T-helper 2 cell (primary cell): ENCODE measurements at regions not wholly inside any gene's neighbourhood (a gene's known extent, or its start where the extent isn't known, plus 50 kb on each side); places are given as distances from the start of the nearest gene placed in this dataset.
A peak's percentile ranks its signal among the peaks of the same experiment; 100 is the strongest.

Experiments used
- DNase-seq, 5 experiments: peaks; one replicate each; pipeline versions ENCODE4 v3.0.0 to v3.0.0-alpha.2; 2012 to 2022

GRCh38 chr22:49601614-49602321 lies 225.9 kb downstream of the BRD1 start:
- DNase-seq = no peak

DNA sequence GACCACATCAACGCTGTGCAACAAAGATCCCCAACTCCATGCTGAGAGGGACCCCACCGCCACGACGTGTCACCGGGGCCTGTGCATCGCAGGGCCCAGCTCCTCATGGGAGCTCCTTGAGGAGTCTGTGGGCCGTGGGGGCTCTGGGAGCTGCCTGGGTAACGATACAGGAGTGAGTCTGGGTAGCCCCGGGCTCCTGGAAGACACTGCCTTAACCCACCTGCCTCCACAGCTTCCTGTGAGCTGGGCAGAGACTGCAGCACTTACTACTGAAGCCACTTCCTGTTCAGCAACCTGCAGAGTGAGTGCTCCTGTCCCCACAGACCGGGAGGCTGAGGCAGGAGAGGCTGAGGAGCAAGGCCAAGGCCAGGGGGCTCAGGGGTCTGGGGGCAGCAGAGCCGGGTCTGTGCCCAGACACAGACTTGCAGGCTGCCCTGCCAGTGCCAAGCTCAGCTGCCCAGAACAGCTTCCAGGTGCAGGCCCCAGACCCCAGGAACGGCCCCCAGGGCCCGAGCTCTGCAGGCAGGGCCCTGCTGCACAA lies 226.7 kb downstream of the BRD1 start:
- DNase-seq = peak in 1 of 5 experiments; percentile 13

DNA sequence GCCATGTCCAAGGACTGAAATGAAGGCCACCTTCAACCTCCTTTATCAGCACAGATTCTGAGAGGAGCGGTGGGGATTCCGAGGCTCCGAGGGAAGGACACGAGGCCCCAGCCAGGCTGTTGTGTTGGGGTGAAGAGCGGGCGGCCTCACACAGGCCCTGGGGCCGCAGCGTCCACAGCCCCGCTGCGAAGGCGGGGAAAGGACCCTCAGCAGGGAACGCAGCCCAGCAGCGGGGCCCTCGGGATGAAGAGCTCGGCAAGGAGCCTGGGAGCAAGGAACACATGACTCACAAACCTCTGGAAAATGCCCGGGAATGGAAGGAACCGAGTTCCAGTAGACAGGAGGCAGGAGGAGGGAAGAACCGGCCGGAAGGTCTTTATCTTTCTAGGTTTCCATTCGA lies 227.2 kb downstream of the BRD1 start:
- DNase-seq = no peak

GRCh38 chr22:49599691-49600455 lies 227.8 kb downstream of the BRD1 start:
- DNase-seq = no peak

GRCh38 chr22:49599039-49599438 lies 228.6 kb downstream of the BRD1 start:
- DNase-seq = no peak

GRCh38 chr22:49598338-49598737 lies 229.3 kb downstream of the BRD1 start:
- no peak for DNase-seq

- DNase-seq = no peak
These were observed 230.1 kb downstream of the BRD1 start for GRCh38 chr22:49597428-49598039.

GRCh38 chr22:49595465-49596078 lies 232.1 kb downstream of the BRD1 start:
- DNase-seq = no peak

GRCh38 chr22:49594078-49594477 lies 233.6 kb downstream of the BRD1 start:
- DNase-seq = no peak

- DNase-seq = no peak
These were observed 234.2 kb downstream of the BRD1 start for GRCh38 chr22:49593509-49593908.

- DNase-seq = no peak
These were observed 234.7 kb downstream of the BRD1 start for GRCh38 chr22:49592780-49593501.

DNA sequence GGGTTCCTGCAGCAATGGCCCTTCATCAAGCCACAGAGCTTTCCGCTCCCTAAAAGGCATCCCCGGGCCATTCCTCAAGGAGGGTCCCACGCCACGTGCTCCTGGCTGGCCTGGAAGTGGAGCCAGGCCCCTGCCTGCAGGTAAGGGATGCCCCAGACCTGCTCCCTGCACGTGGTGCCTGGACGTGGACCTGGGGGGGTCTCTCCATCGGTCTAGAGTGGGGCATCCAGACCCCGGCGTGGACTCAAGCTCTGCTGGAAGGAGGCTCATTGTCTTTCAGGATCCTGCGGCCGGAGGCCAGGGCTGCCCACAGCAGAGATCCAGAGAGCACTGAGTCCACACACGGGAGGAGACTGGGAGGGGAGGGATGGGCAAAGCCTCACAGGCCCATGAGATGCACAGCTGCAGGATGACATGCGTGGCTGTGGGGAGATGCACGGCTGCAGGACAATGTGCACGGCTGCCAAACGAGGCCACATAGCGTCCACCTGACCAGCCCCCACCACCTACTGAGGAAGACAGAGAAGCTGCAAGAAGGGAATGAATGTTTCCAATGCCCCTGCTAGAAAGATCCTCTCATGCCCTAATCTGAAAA lies 236.7 kb downstream of the BRD1 start:
- no peak for DNase-seq

- no peak for DNase-seq
These were observed 237.3 kb downstream of the BRD1 start for GRCh38 chr22:49590381-49590780.

- no peak for DNase-seq
These were observed 237.9 kb downstream of the BRD1 start for GRCh38 chr22:49589811-49590210.

GRCh38 chr22:49589301-49589700 lies 238.4 kb downstream of the BRD1 start:
- DNase-seq = no peak

- no peak for DNase-seq
These were observed 238.9 kb downstream of the BRD1 start for GRCh38 chr22:49588739-49589138.

GRCh38 chr22:49587987-49588386 lies 239.7 kb downstream of the BRD1 start:
- DNase-seq = no peak

DNA sequence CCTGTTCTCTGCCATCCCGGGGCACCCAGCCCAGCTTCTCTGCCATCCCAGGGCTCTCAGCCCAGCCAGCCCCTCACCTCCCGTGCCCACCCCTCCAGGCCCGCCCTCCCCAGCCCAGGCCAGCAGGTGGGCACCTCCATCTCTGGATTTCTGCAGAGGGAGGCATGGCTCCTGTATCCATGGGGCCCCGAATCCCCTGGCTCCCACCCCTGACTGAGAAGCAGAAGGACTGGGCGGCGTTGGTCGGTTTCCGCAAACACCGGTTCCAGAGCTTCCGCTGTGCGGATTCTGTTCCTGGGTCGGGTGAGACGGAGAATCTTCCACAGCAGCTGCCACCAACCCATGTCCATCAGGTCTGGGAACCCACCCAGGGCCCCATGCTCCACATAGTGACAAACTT lies 240.3 kb downstream of the BRD1 start:
- no peak for DNase-seq

GRCh38 chr22:49586873-49587272 lies 240.8 kb downstream of the BRD1 start:
- no peak for DNase-seq

GRCh38 chr22:49586244-49586748 lies 241.4 kb downstream of the BRD1 start:
- no peak for DNase-seq

DNA sequence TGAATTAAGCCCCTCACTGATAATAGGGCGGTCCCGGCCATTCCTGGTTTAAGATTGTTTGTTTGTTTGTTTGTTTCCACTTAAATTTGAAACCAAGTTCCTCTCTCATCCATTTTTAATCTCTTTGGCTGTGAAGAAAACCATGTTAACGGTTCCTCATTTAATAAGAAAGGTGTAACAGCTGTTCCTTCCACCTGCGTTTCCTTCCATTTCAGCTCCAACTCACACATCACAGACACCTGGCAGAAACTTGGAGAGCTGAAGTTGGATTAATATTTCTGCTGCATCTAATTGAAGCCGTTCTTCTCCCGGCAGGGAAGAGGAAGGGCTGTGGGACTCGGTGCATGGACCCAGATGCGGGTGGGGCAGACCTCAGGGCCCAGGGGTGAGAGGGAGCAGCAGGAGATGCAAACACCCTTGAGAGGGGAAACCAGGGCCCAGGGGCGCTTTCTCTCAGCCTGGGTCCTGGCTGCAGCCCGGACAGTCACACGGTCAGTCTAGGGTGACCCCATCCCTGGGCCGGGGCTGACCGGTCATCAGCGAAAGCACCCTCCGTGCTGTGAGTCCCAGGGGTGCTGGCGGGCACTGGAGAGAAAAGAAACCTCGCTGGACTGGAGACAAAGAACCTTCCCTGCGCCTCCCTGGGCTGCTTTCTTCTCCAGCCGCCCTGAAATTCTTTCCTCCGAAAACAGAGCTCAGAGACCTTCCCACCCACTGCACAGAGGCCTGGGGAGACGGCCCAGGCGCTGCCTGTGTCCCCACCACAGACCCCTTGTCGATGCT lies 242.0 kb downstream of the BRD1 start:
- DNase-seq = no peak
